ENCODE measurements at regions not wholly inside any gene's neighbourhood (a gene's known extent, or its start where the extent isn't known, plus 50 kb on each side); places are given as distances from the start of the nearest gene placed in this dataset.

GRCh38 chr7:157480371-157481050, 143.7 kb downstream of the DNAJB6 start:
- Histone ChIP-seq H3K27me3 (ENCODE audit: low read depth) (peaks cover 50% of the 10 kb centered on the region), H3K36me3 (no peaks in the 10 kb centered on the region), H3K27ac (replicated peaks) (no peak overlapping the region), H3K4me1 (no peaks in the 10 kb centered on the region), H3K4me3 (no peak overlapping the region), H3K9me3 (replicated peaks) (no peaks in the 10 kb centered on the region)
- no peak for TF ChIP-seq CTCF (IDR thresholded peaks at IDR 0.05; ENCODE audit: borderline replicate concordance)
- no peak for DNase-seq
- intact Hi-C loops (cut with micrococcal nuclease), result no loop called here

GRCh38 chr7:157481389-157481788, 144.6 kb downstream of the DNAJB6 start:
- intact Hi-C loops (cut with micrococcal nuclease), result no loop called here

GRCh38 chr7:157482025-157482424, 145.2 kb downstream of the DNAJB6 start:
- TF ChIP-seq CTCF (IDR thresholded peaks at IDR 0.05; ENCODE audit: borderline replicate concordance), result no peak
- Histone ChIP-seq H3K9me3 (replicated peaks) (no peaks in the 10 kb centered on the region), H3K36me3 (no peaks in the 10 kb centered on the region), H3K4me1 (no peaks in the 10 kb centered on the region), H3K4me3 (no peak overlapping the region), H3K27me3 (ENCODE audit: low read depth) (peaks cover 55% of the 10 kb centered on the region), H3K27ac (replicated peaks) (no peak overlapping the region)
- intact Hi-C loops (cut with micrococcal nuclease), result no loop called here
- DNase-seq, result no peak

More at GRCh38 chr7:157481389-157481788, 144.6 kb downstream of the DNAJB6 start:
- Histone ChIP-seq H3K4me1 (no peaks in the 10 kb centered on the region), H3K9me3 (replicated peaks) (no peaks in the 10 kb centered on the region), H3K36me3 (no peaks in the 10 kb centered on the region), H3K27ac (replicated peaks) (no peak overlapping the region), H3K27me3 (ENCODE audit: low read depth) (peaks cover 56% of the 10 kb centered on the region), H3K4me3 (no peak overlapping the region)
- TF ChIP-seq CTCF (IDR thresholded peaks at IDR 0.05; ENCODE audit: borderline replicate concordance), result no peak
- DNase-seq, result no peak

- no peaks in the 10 kb centered on the region for H3K4me1 ChIP-seq
- no peak for TF ChIP-seq CTCF (IDR thresholded peaks at IDR 0.05; ENCODE audit: borderline replicate concordance)
- no peaks in the 10 kb centered on the region for H3K36me3 ChIP-seq
- no peak overlapping the region for H3K27ac ChIP-seq (replicated peaks)
- peaks cover 49% of the 10 kb centered on the region for H3K27me3 ChIP-seq (ENCODE audit: low read depth)
- H3K9me3 ChIP-seq (replicated peaks), result no peaks in the 10 kb centered on the region
- intact Hi-C loops (cut with micrococcal nuclease), result no loop called here
- no peak for DNase-seq
- no peak overlapping the region for H3K4me3 ChIP-seq
These were observed 145.8 kb downstream of the DNAJB6 start for GRCh38 chr7:157482517-157483087.

GRCh38 chr7:157483515-157483914, 146.7 kb downstream of the DNAJB6 start:
- Histone ChIP-seq H3K27me3 (ENCODE audit: low read depth) (peaks cover 44% of the 10 kb centered on the region), H3K4me3 (no peak overlapping the region), H3K36me3 (no peaks in the 10 kb centered on the region), H3K4me1 (no peaks in the 10 kb centered on the region), H3K27ac (replicated peaks) (no peak overlapping the region), H3K9me3 (replicated peaks) (no peaks in the 10 kb centered on the region)
- TF ChIP-seq CTCF (IDR thresholded peaks at IDR 0.05; ENCODE audit: borderline replicate concordance), result no peak
- no peak for DNase-seq
- intact Hi-C loops (cut with micrococcal nuclease), result no loop called here
